Calu3 (cell line): ENCODE measurements at regions not wholly inside any gene's neighbourhood (a gene's known extent, or its start where the extent isn't known, plus 50 kb on each side); places are given as distances from the start of the nearest gene placed in this dataset.

Experiments
- BruUV-seq: library from RNA; stranded (reverse); fragments of 400-500 nt; replicated peaks from 2 replicates; lab custom pipeline; 2021; lab: Mats Ljungman, UMichigan
- CTCF ChIA-PET: fragments of 300-600 bp; sonication (Branson Sonifier 250); formaldehyde crosslinking; loops from one replicate; lab custom pipeline; 2022; ENCODE audit warnings: antibody characterized with exemption; lab: Charles Lee
- DNase-seq: peaks from one replicate; pipeline ENCODE4 v3.0.0; 2022
- H3K27ac Mint-ChIP-seq: one replicate; pipeline ENCODE4 v1.8.0; 2022; ENCODE audit warnings: mixed read lengths; ENCODE audit not compliant: unreplicated experiment
- H3K27me3 Mint-ChIP-seq: one replicate; pipeline ENCODE4 v1.8.0; 2022; ENCODE audit warnings: mixed read lengths; ENCODE audit not compliant: unreplicated experiment
- H3K36me3 Mint-ChIP-seq: one replicate; pipeline ENCODE4 v1.8.0; 2022; ENCODE audit warnings: mild to moderate bottlenecking, moderate library complexity, mixed read lengths; ENCODE audit not compliant: insufficient read depth, unreplicated experiment
- H3K4me1 Mint-ChIP-seq: one replicate; pipeline ENCODE4 v1.8.0; 2022; ENCODE audit warnings: mild to moderate bottlenecking, low read depth, mixed read lengths; ENCODE audit not compliant: unreplicated experiment
- H3K4me3 Mint-ChIP-seq: one replicate; pipeline ENCODE4 v1.8.0; 2022; ENCODE audit warnings: mild to moderate bottlenecking, low read depth, moderate library complexity, mixed read lengths; ENCODE audit not compliant: unreplicated experiment
- H3K9me3 Mint-ChIP-seq: one replicate; pipeline ENCODE4 v1.8.0; 2022; ENCODE audit warnings: low read depth, mixed read lengths; ENCODE audit not compliant: unreplicated experiment
- intact Hi-C: fragments of 100-400 bp; cut with micrococcal nuclease; formaldehyde crosslinking; loops from one replicate; pipeline ENCODE4 v1.10.0; 2022; ENCODE audit not compliant: unreplicated experiment
- TF ChIP-seq, protein P1 (sequence below): fragments of 200-600 bp; IDR thresholded peaks from one replicate; pipeline ENCODE4 v1.8.0; 2022; ENCODE audit warnings: antibody characterized with exemption; ENCODE audit not compliant: unreplicated experiment

DNA sequence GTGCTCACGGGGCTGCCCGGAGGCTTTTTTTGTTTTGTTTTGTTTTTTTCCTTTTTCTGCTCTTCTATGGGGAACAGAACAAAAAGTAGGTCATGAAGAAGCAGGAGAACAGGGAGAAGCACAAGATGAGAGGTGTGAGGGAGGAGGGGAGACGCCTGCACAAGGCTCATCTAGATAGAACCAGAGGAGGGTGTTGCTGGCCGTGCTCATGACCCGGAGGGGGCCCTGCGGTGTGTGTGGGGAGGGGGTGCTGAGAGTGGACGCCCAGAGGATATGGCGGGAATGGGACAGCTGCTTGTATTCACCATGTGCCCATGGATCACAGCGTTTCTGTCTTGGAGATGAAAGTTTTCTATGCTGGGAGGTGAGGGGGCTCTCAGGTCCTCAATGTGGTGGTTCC, 183.7 kb downstream of the FOXL1 start:
- DNase-seq = no peak
- no TSS peak for BruUV-seq
- Mint-ChIP-seq H3K27me3 (no peaks in the 10 kb centered on the region), H3K4me3 (peak overlapping the region; percentile 39), H3K9me3 (no peaks in the 10 kb centered on the region), H3K36me3 (peaks cover 6% of the 10 kb centered on the region), H3K27ac (no peak overlapping the region), H3K4me1 (peaks cover 30% of the 10 kb centered on the region)
- TF ChIP-seq, protein P1, sequence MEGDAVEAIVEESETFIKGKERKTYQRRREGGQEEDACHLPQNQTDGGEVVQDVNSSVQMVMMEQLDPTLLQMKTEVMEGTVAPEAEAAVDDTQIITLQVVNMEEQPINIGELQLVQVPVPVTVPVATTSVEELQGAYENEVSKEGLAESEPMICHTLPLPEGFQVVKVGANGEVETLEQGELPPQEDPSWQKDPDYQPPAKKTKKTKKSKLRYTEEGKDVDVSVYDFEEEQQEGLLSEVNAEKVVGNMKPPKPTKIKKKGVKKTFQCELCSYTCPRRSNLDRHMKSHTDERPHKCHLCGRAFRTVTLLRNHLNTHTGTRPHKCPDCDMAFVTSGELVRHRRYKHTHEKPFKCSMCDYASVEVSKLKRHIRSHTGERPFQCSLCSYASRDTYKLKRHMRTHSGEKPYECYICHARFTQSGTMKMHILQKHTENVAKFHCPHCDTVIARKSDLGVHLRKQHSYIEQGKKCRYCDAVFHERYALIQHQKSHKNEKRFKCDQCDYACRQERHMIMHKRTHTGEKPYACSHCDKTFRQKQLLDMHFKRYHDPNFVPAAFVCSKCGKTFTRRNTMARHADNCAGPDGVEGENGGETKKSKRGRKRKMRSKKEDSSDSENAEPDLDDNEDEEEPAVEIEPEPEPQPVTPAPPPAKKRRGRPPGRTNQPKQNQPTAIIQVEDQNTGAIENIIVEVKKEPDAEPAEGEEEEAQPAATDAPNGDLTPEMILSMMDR = no peak
- CTCF ChIA-PET = interaction anchor here (1.6 kb wide), 1 partner anchor 97 kb away, joined by 7 read pairs; no protein-coding TSS in a partner anchor
- intact Hi-C loops = no loop called here

DNA sequence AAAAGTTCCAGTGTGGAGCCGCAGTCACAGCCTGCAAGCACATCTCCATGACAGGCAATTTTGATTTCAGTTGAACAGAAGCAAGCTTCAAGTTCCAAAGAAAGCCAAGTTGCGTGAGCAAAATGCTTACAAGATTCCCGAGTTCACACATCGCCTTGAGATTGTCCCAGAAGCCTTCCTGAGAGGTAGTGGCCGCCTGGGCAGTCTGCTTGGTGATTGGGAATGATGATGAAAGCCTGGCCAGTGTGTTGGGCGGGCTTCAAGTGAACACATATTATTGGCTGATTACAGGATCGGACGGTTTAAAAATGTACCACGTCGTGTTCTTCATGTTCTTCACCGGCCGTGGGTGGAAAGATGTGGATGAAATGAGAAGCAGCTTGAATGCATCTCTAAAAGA, 185.5 kb downstream of the FOXL1 start:
- TF ChIP-seq, protein P1 = no peak
- H3K27ac Mint-ChIP-seq = no peak overlapping the region
- H3K27me3 Mint-ChIP-seq = no peaks in the 10 kb centered on the region
- peaks cover 28% of the 10 kb centered on the region for H3K4me1 Mint-ChIP-seq
- intact Hi-C loops = no loop called here
- CTCF ChIA-PET = no interaction called here
- BruUV-seq = no TSS peak
- H3K36me3 Mint-ChIP-seq = peaks cover 6% of the 10 kb centered on the region
- no peaks in the 10 kb centered on the region for H3K9me3 Mint-ChIP-seq
- DNase-seq = no peak
- H3K4me3 Mint-ChIP-seq = no peak overlapping the region

DNA sequence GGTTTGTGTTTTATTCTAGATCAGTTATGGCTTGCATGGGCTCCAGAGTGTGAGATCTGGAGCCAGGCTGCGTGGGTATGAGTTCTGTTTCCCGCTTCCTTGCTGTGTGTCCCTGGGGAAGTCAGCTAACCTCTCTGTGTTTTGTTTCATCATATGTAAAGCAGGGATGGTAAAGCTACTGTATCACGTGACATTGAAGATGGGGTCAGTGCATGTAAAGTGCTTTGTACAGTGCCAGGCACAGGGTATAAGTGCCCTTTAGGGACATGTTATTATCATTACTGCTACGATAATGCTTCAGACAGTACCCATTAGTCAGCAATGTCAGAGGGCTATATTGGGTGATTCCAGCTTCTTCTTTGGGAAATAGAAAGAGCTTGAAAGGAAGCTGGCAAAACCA, 186.2 kb downstream of the FOXL1 start:
- H3K4me3 Mint-ChIP-seq = no peak overlapping the region
- no peak overlapping the region for H3K27ac Mint-ChIP-seq
- DNase-seq = no peak
- intact Hi-C loops = no loop called here
- H3K27me3 Mint-ChIP-seq = no peaks in the 10 kb centered on the region
- no peaks in the 10 kb centered on the region for H3K9me3 Mint-ChIP-seq
- TF ChIP-seq, protein P1 = no peak
- peaks cover 36% of the 10 kb centered on the region for H3K4me1 Mint-ChIP-seq
- CTCF ChIA-PET = no interaction called here
- peaks cover 6% of the 10 kb centered on the region for H3K36me3 Mint-ChIP-seq
- BruUV-seq = no TSS peak

DNA sequence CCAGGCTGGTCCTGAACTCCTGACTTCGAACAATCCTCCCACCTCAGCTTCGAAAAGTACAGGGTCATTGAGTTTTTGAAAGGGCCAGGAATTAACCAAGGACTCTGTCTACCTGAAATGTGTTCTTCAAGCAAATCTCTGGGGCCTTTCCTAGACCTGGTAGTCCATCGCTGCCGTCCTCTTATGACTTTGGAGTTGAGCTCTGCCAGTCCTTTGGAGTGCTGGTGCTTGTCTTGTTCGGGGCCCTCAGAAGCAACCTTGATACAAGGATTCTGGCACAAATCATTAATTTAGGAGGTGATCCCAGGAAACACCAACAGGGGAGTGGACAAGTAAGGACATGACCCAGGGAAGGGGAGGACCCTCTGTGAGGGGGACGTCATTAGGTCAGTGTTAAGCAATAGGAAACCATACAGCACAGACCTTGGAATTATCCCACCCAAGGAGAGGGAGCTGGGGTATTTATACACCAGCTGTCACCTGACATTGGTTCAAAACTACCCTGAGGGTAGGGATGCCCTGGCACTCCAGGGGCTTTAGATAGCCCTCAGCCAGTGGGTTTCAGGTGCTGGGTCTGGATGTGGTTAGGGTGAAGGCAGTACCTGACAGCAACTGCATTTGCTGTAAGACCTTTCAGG, 187.2 kb downstream of the FOXL1 start:
- H3K27me3 Mint-ChIP-seq = peaks cover 3% of the 10 kb centered on the region
- no peak overlapping the region for H3K4me3 Mint-ChIP-seq
- DNase-seq = no peak
- H3K4me1 Mint-ChIP-seq = peaks cover 37% of the 10 kb centered on the region
- H3K9me3 Mint-ChIP-seq = no peaks in the 10 kb centered on the region
- intact Hi-C loops = loop anchor here (5.0 kb wide), 1 partner anchor 67 kb away; no protein-coding TSS in a partner anchor
- TF ChIP-seq, protein P1 = no peak
- no peak overlapping the region for H3K27ac Mint-ChIP-seq
- no TSS peak for BruUV-seq
- H3K36me3 Mint-ChIP-seq = peaks cover 6% of the 10 kb centered on the region
- CTCF ChIA-PET = no interaction called here
